H9 (cell line): ENCODE measurements at regions not wholly inside any gene's neighbourhood (a gene's known extent, or its start where the extent isn't known, plus 50 kb on each side); places are given as distances from the start of the nearest gene placed in this dataset.

ENCODE experiments used
- DNase-seq: peaks from one replicate; pipeline ENCODE4 v3.0.0-alpha.2; 2017
- H2AFZ ChIP-seq: one replicate; pipeline ENCODE4 v1.6.1; 2013; ENCODE audit warnings: mild to moderate bottlenecking, low read length, control low read depth, moderate library complexity
- H2AK5ac ChIP-seq: 2 replicates; pipeline ENCODE4 v1.6.1; 2013; ENCODE audit warnings: low read length, control low read depth, mixed read lengths; ENCODE audit not compliant: insufficient read length
- H2BK120ac ChIP-seq: one replicate; pipeline ENCODE4 v1.6.1; 2013; ENCODE audit warnings: low read depth, mild to moderate bottlenecking, low read length, control low read depth, inconsistent platforms; ENCODE audit not compliant: poor library complexity, severe bottlenecking
- H2BK12ac ChIP-seq: 2 replicates; pipeline ENCODE4 v1.6.1; 2013; ENCODE audit warnings: low read length, control low read depth, mixed read lengths, low read depth; ENCODE audit not compliant: insufficient read length
- H2BK15ac ChIP-seq: 2 replicates; pipeline ENCODE4 v1.6.1; 2013; ENCODE audit warnings: low read depth, low read length, control low read depth
- H2BK20ac ChIP-seq: one replicate; pipeline ENCODE4 v1.6.1; 2013; ENCODE audit warnings: low read depth, mild to moderate bottlenecking, low read length, control low read depth, inconsistent platforms; ENCODE audit not compliant: poor library complexity, severe bottlenecking
- H2BK5ac ChIP-seq: 2 replicates; pipeline ENCODE4 v1.6.1; 2013; ENCODE audit warnings: low read length, control low read depth, mixed read lengths; ENCODE audit not compliant: insufficient read length
- H3K14ac ChIP-seq: 2 replicates; pipeline ENCODE4 v1.6.1; 2013; ENCODE audit warnings: low read length, control low read depth; ENCODE audit not compliant: insufficient read depth
- H3K18ac ChIP-seq: 2 replicates; pipeline ENCODE4 v1.6.1; 2013; ENCODE audit warnings: low read depth, mild to moderate bottlenecking, mixed read lengths, low read length, control low read depth; ENCODE audit not compliant: insufficient read length
- H3K23ac ChIP-seq: 2 replicates; pipeline ENCODE4 v1.6.1; 2013; ENCODE audit warnings: low read length, control low read depth, mixed read lengths, low read depth; ENCODE audit not compliant: insufficient read length
- H3K23me2 ChIP-seq: 2 replicates; pipeline ENCODE4 v1.6.1; 2013; ENCODE audit warnings: low read depth, mild to moderate bottlenecking, mixed read lengths, low read length, control low read depth; ENCODE audit not compliant: insufficient read length, poor library complexity, severe bottlenecking
- H3K27ac ChIP-seq: 2 replicates; pipeline ENCODE4 v1.5.1; 2013; ENCODE audit warnings: low read length, control low read depth, mixed read lengths, low read depth; ENCODE audit not compliant: insufficient read length
- H3K27me3 ChIP-seq: 2 replicates; pipeline ENCODE4 v1.6.1; 2013; ENCODE audit warnings: low read length, control low read depth, inconsistent platforms; ENCODE audit not compliant: insufficient read depth
- H3K4ac ChIP-seq: 2 replicates; pipeline ENCODE4 v1.6.1; 2013; ENCODE audit warnings: low read depth, mild to moderate bottlenecking, control low read depth, inconsistent platforms, low read length, moderate library complexity
- H3K4me1 ChIP-seq: 2 replicates; pipeline ENCODE4 v1.6.1; 2013; ENCODE audit warnings: low read length, control low read depth, inconsistent platforms; ENCODE audit not compliant: insufficient read depth
- H3K4me2 ChIP-seq: 2 replicates; pipeline ENCODE4 v1.6.1; 2013; ENCODE audit warnings: low read length, control low read depth, mixed read lengths; ENCODE audit not compliant: insufficient read length, insufficient read depth
- H3K56ac ChIP-seq: 2 replicates; pipeline ENCODE4 v1.6.1; 2013; ENCODE audit warnings: low read depth, mild to moderate bottlenecking, mixed read lengths, low read length, control low read depth; ENCODE audit not compliant: insufficient read length
- H3K79me1 ChIP-seq: 2 replicates; pipeline ENCODE4 v1.6.1; 2013; ENCODE audit warnings: low read depth, mild to moderate bottlenecking, moderate library complexity, low read length, control low read depth, inconsistent platforms; ENCODE audit not compliant: insufficient read depth, poor library complexity, severe bottlenecking
- H3K79me2 ChIP-seq: 2 replicates; pipeline ENCODE4 v1.6.1; 2013; ENCODE audit warnings: low read length, control low read depth, inconsistent platforms; ENCODE audit not compliant: insufficient read depth
- H3K9ac ChIP-seq: 2 replicates; pipeline ENCODE4 v1.6.1; 2013; ENCODE audit warnings: low read length, control low read depth, mixed read lengths; ENCODE audit not compliant: insufficient read length; ENCODE audit errors: extremely low read depth
- H3K9me3 ChIP-seq: one replicate; pipeline ENCODE4 v1.6.1; 2013; ENCODE audit warnings: low read depth, low read length, inconsistent platforms; ENCODE audit not compliant: control insufficient read depth
- H3T11ph ChIP-seq: one replicate; pipeline ENCODE4 v1.6.1; 2013; ENCODE audit warnings: mild to moderate bottlenecking, low read length, control low read depth, inconsistent platforms
- H4K20me1 ChIP-seq: one replicate; pipeline ENCODE4 v1.6.1; 2013; ENCODE audit not compliant: control insufficient read depth, insufficient read length, insufficient read depth
- H4K5ac ChIP-seq: 2 replicates; pipeline ENCODE4 v1.6.1; 2013; ENCODE audit warnings: low read depth, mild to moderate bottlenecking, mixed read lengths, low read length, control low read depth; ENCODE audit not compliant: insufficient read length
- H4K8ac ChIP-seq: replicated peaks from 2 replicates; pipeline ENCODE4 v1.6.1; 2013; ENCODE audit warnings: low read length, control low read depth, mixed read lengths, low read depth; ENCODE audit not compliant: insufficient read length
- H4K91ac ChIP-seq: 2 replicates; pipeline ENCODE4 v1.6.1; 2013; ENCODE audit warnings: low read depth, mild to moderate bottlenecking, moderate library complexity, mixed read lengths, low read length, control low read depth; ENCODE audit not compliant: insufficient read length
- H3K27ac Mint-ChIP-seq, 3 experiments: 2 replicates in 2 of 3; 3 replicates in 1 of 3; pipeline ENCODE4 v1.8.0; 2020 to 2021; ENCODE audit warnings: mixed read lengths in 3 of 3, mild to moderate bottlenecking in 1 of 3, moderate library complexity in 1 of 3
- H3K27me3 Mint-ChIP-seq: 2 replicates; pipeline ENCODE4 v1.8.0; 2021; ENCODE audit warnings: low read depth, mild to moderate bottlenecking, moderate library complexity, mixed read lengths
- H3K36me3 Mint-ChIP-seq, 3 experiments: 2 replicates in 2 of 3; 3 replicates in 1 of 3; pipeline ENCODE4 v1.8.0; 2020 to 2021; ENCODE audit warnings: low read depth in 3 of 3, mixed read lengths in 3 of 3; ENCODE audit not compliant: insufficient read depth in 1 of 3
- H3K4me1 Mint-ChIP-seq, 2 experiments: 2 replicates each; pipeline ENCODE4 v1.8.0; 2020; ENCODE audit warnings: mixed read lengths in 2 of 2
- H3K4me3 Mint-ChIP-seq, 2 experiments: 2 replicates in 1 of 2; 3 replicates in 1 of 2; pipeline ENCODE4 v1.8.0; 2020 to 2021; ENCODE audit warnings: mild to moderate bottlenecking in 2 of 2, mixed read lengths in 2 of 2, moderate library complexity in 1 of 2
- H3K9me3 Mint-ChIP-seq, 2 experiments: 2 replicates in 1 of 2; 3 replicates in 1 of 2; pipeline ENCODE4 v1.8.0; 2020; ENCODE audit warnings: mild to moderate bottlenecking in 2 of 2, mixed read lengths in 2 of 2, moderate library complexity in 1 of 2
- WGBS: extraction: QIAGEN DNeasy Blood & Tissue Kit; methylation state at CpG from one replicate; pipeline ENCODE4 v1.1.7; 2013; ENCODE audit warnings: missing lambda C conversion rate, low lambda C conversion rate, mixed read lengths; ENCODE audit not compliant: insufficient read length; ENCODE audit errors: extremely low coverage; 5-methylcytosine and 5-hydroxymethylcytosine counted together
- TF ChIP-seq, protein P1 (sequence below): fragments of 200-600 bp; sonication (generic); conservative IDR thresholded peaks from 3 replicates; pipeline ENCODE4 v1.8.0; 2021; ENCODE audit warnings: antibody characterized with exemption, mild to moderate bottlenecking

DNA sequence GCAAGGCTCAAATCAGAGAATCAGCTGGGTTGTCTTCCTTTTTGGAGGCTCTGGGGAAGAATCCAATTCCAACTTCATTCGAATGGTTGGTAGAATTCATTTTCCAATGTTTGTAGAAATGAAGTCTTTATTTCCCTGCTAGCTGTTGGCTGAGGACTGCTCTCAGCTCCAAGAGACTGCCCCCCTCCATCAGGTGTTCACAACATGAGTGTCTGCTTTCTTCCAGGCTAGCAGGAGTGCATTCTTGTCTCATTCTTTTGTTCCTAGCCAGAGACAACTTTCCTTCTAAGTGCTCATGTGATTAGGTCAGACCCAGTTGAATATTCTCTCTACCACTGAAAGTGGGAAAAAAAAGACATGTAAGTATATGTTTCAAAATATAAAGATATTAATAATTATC, 95.2 kb downstream of the HLX start:
- Histone ChIP-seq H4K8ac (no peak overlapping the region), H2BK120ac (no peak overlapping the region), H2AK5ac (no peak overlapping the region), H2AFZ (no peak overlapping the region), H3K14ac (no peak overlapping the region), H3K23me2 (no peaks in the 10 kb centered on the region), H3K4ac (no peak overlapping the region), H3K79me2 (no peaks in the 10 kb centered on the region), H4K20me1 (no peaks in the 10 kb centered on the region), H3K9ac (no peak overlapping the region), H4K5ac (no peak overlapping the region), H3K23ac (no peak overlapping the region), H3T11ph (no peak overlapping the region), H3K18ac (no peak overlapping the region), H3K9me3 (no peaks in the 10 kb centered on the region), H3K4me1 (no peaks in the 10 kb centered on the region), H2BK15ac (no peak overlapping the region), H3K27ac (no peak overlapping the region), H3K56ac (no peak overlapping the region), H2BK12ac (no peak overlapping the region), H2BK20ac (no peak overlapping the region), H4K91ac (no peak overlapping the region), H3K79me1 (no peaks in the 10 kb centered on the region), H3K4me2 (no peak overlapping the region), H2BK5ac (no peak overlapping the region), H3K27me3 (no peaks in the 10 kb centered on the region)
- WGBS: no CpG with 5 or more reads among the region's 1 CpG
- no peak overlapping the region for H3K27ac Mint-ChIP-seq
- H3K27me3 Mint-ChIP-seq: no peaks in the 10 kb centered on the region; the same call in 1 of the 2 replicates
- H3K36me3 Mint-ChIP-seq: no peaks in the 10 kb centered on the region
- no peak for DNase-seq
- H3K9me3 Mint-ChIP-seq: peaks cover 0 to 1% of the 10 kb centered on the region in 2 experiments; a peak in 1 of 5 replicates
- H3K4me1 Mint-ChIP-seq: peaks cover 5 to 9% of the 10 kb centered on the region in 2 experiments; a peak in 1 of 4 replicates
- TF ChIP-seq, protein P1, sequence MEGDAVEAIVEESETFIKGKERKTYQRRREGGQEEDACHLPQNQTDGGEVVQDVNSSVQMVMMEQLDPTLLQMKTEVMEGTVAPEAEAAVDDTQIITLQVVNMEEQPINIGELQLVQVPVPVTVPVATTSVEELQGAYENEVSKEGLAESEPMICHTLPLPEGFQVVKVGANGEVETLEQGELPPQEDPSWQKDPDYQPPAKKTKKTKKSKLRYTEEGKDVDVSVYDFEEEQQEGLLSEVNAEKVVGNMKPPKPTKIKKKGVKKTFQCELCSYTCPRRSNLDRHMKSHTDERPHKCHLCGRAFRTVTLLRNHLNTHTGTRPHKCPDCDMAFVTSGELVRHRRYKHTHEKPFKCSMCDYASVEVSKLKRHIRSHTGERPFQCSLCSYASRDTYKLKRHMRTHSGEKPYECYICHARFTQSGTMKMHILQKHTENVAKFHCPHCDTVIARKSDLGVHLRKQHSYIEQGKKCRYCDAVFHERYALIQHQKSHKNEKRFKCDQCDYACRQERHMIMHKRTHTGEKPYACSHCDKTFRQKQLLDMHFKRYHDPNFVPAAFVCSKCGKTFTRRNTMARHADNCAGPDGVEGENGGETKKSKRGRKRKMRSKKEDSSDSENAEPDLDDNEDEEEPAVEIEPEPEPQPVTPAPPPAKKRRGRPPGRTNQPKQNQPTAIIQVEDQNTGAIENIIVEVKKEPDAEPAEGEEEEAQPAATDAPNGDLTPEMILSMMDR: no peak
- no peak overlapping the region for H3K4me3 Mint-ChIP-seq
